NCI-H2107 (cell line): ENCODE measurements at regions not wholly inside any gene's neighbourhood (a gene's known extent, or its start where the extent isn't known, plus 50 kb on each side); places are given as distances from the start of the nearest gene placed in this dataset.
"Not testable (repeated sequence)": the region's sequence is repeated elsewhere in the genome, so short reads cannot be mapped to it uniquely, and the experiment has no call there.

Source experiments
- DNase-seq: peaks from one replicate; lab custom pipeline; 2025; lab: John Stamatoyannopoulos, UW

- DNase-seq: no peak
These were observed 404.7 kb downstream of the KCNRG start for GRCh38 chr13:50419896-50420295.

DNA sequence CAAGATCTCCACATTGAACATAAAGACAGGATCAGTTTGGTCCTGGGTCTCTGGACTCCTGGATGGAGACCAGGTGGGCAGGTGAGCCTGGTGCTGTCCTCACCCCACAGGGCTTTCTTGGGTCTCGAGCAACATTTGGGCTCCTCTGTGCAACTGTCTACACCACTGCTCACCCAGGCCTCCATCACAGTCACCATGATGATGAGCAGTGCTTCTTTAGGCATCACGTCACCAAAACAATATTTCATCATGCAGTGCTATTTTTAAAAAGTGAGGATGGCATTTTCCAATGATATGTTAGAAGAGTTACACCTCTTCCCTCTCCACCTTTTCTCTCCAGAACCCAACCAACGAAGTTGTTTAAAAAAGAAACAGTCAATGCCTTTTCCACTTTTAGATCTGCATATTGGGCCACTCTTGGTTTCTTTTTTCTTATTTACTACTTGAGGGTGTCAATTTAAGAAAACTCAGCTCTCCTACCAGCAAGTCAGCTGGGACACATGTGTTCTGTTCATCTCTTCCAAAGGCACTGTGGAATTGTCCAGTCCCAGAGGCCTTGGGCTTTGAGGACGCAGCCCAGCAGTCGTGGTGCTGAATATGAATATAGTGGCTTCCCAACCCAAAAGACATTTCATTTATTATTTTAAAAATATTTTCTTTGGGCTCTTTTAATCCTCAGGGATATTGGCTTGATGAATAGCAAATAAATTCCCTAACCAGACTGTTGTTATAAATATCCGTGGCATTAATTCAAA, 405.7 kb downstream of the KCNRG start:
- DNase-seq: no peak

- DNase-seq: no peak
These were observed 406.4 kb downstream of the KCNRG start for GRCh38 chr13:50421473-50422130.

DNA sequence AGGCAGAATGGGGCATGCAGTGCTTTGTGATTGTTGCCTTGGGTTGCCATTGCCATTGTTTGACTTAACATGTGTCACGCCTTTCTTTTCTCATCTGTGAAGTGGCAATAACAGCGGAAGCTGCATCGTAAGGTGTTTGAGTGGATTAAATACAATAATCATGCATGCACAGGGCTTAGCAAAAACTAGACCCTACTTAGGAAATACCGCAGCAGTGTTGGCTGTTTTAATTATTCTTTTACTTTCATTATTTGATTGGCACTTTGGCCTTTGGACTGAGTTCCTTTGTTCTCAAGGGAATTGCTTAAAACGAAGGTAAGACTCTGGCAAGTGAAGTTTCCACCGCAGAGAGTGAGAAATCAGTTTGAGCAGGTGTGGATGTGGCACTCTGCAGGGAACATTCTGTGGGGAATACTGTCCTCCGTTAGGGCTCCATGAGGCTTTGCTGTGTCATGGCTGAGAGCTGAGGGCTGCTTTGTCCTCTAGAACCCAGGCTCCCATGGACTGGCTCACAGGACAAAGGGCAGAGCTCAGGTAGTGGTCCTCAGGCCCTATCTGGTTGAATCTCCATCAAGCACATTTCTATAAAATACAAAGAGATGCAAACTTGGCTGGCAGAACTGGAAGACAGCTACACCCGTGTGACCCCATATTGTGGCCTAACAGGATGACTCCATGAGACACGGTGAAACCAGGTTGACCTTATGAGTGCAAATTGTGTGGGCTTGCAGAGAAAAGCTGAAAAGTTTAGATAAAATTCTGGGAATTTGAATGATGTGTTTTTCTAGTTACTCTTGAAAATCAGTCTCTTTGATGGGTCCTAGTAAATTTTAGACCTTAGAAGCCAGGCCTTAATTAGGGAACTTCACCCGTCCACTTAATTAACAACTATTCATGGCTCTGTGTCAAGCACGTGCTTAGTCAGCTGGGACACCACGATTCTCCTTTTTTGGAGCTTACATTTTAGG, 407.2 kb downstream of the KCNRG start:
- no peak for DNase-seq

GRCh38 chr13:50424993-50425392, 409.7 kb downstream of the KCNRG start:
- no peak for DNase-seq

DNA sequence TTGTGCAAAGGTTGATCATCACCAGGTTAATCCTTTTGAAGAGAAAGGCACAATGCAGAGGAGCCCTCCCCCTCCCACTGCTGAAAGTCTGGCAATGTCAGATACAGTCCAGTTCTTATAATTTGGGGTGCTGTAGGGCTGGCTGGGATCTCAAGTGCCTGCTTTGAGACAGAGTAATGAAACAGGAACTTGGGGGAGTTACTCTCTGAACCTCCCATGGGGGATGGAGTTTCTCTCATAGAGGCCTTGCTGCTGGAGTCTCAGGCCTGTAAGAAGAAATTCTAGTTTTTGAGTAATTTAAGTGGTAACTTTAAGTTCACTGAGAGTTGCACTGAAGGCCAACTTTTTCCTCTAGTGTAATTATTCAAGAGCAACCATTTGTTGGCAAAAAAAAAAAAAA, 410.5 kb downstream of the KCNRG start:
- DNase-seq: no peak

- DNase-seq: no peak
These were observed 411.7 kb downstream of the KCNRG start for GRCh38 chr13:50426927-50427326.

GRCh38 chr13:50427511-50427910, 412.3 kb downstream of the KCNRG start:
- DNase-seq: not testable (repeated sequence)

GRCh38 chr13:50428183-50428877, 413.1 kb downstream of the KCNRG start:
- DNase-seq: no peak

GRCh38 chr13:50435011-50435410, 408.5 kb downstream of the DLEU7 start:
- DNase-seq: no peak

- DNase-seq: no peak
These were observed 406.2 kb downstream of the DLEU7 start for GRCh38 chr13:50437252-50437651.

GRCh38 chr13:50438351-50438750, 405.1 kb downstream of the DLEU7 start:
- DNase-seq: no peak

DNA sequence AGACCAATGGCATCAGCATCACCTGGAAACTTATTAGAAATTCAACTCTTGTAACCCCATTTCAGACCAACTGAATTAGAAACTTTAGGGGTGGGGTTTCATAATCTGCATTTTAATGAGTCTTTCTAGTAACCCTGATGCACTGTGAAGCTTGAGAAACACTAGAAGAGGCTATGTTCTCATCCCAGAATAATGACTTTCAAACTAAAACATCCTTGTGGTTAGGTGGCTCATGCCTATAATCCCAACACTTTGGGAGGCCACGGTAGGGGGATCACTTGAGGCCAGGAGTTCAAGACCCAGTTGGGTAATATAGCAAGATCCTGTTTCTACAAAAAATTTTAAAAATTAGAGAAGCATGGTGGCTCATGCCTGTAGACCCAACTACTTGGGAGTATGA, 402.4 kb downstream of the DLEU7 start:
- no peak for DNase-seq

GRCh38 chr13:50444726-50445125, 398.8 kb downstream of the DLEU7 start:
- no peak for DNase-seq

GRCh38 chr13:50446611-50447010, 396.9 kb downstream of the DLEU7 start:
- DNase-seq: no peak

GRCh38 chr13:50448535-50448998, 394.9 kb downstream of the DLEU7 start:
- no peak for DNase-seq

DNA sequence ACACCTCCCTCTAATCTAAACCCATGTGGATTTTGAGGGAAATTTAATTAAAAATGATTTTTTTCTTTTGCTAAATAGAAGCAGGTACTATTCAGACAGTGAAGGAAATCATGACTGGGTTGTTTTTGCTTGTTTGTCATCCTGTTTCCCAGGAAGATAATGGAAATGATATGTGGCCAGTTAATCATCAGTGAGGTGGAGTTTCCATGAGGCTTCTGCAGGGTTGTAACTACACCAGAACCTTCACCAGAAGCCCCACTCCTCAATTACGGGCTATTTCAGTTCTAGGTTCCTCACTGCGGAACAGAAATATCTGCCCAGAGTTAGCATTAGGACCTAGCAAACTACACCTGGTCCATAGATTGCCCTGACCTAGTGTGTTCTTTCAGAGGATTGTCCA, 394.0 kb downstream of the DLEU7 start:
- no peak for DNase-seq

GRCh38 chr13:50450279-50450678, 393.2 kb downstream of the DLEU7 start:
- DNase-seq: no peak

DNA sequence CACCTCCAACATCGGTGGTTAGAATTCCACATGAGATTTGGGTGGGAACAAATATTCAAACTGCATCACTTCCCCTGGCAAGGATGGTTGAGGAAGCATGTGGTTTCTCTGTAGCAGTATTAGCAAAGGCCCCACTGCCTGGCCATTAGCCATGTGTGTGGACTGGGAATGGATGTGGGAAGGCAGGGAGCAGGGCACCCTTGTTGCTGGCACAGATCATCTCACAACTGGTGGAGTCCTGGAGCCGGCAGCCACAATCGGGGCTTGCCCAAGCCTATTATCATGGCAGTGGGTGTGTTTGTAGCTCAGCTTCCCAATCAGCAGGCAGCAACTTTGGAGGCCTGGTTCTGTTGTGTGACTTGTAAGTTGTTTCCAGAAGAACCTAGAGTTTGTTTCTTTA, 391.9 kb downstream of the DLEU7 start:
- DNase-seq: no peak

- DNase-seq: no peak
These were observed 391.5 kb downstream of the DLEU7 start for GRCh38 chr13:50452028-50452427.

GRCh38 chr13:50452756-50453155, 390.7 kb downstream of the DLEU7 start:
- no peak for DNase-seq

GRCh38 chr13:50453188-50453587, 390.3 kb downstream of the DLEU7 start:
- no peak for DNase-seq
